ENCODE measurements at regions not wholly inside any gene's neighbourhood (a gene's known extent, or its start where the extent isn't known, plus 50 kb on each side); places are given as distances from the start of the nearest gene placed in this dataset.

- DNase-seq (ENCODE audit: low read depth), result no peak
These were observed 771.1 kb downstream of the NR2F1-AS1 start for GRCh38 chr5:92809855-92810465.

DNA sequence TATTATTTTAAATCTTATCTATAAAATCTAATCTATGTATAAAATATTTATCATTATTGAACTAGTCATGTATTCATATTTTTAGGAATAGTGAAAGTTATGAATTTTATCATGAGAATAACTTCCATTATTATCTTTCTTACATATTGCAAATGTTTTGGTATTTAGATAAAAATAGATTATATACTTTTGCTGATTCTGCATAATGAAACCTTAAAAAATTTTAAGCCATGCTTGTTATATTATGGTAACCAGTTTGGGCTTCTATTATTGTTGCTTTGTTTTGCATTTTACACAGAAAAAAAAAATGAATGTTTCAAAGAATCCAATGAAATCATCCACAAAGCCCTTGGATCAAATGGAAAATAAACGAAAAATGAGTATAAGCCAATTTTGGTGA lies 772.5 kb downstream of the NR2F1-AS1 start:
- no peak for DNase-seq (ENCODE audit: low read depth)

DNA sequence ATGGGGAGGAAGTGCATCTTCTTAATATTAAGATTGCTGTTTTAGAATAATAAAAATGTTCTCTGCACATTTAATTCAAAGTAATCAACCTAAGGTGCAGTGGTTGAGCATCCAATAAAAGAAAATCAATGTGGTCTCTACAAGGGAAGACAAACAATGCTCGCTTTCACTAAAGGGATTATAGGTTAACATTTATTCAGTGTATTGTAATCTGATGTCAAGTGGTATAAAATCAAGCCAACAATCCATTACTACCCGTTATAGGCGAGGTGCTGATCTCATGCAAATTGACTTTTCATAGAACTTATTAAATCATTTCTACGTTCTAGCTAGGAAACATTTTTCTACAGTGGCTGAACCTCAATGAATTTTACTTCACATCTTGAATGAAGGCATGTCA lies 773.9 kb downstream of the NR2F1-AS1 start:
- DNase-seq (ENCODE audit: low read depth), result no peak

DNA sequence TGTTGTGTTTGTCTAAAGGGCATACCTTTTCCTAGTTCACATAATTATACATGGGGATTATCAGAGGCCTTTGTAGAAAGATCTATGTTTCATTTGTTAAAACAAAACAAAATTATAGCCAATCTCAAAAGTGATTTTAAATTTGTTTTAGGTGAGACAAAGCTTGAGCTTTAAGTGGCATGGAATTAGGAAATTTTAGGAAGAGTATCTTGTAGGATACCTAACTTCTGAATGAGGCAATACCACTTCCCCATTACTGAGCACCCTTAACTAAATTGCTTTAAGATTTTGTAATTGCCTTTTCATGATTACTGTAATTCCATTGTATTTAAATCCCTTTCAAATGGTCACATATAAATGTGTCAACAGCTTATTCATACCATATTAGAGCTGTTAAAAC lies 775.6 kb downstream of the NR2F1-AS1 start:
- DNase-seq (ENCODE audit: low read depth), result no peak

DNA sequence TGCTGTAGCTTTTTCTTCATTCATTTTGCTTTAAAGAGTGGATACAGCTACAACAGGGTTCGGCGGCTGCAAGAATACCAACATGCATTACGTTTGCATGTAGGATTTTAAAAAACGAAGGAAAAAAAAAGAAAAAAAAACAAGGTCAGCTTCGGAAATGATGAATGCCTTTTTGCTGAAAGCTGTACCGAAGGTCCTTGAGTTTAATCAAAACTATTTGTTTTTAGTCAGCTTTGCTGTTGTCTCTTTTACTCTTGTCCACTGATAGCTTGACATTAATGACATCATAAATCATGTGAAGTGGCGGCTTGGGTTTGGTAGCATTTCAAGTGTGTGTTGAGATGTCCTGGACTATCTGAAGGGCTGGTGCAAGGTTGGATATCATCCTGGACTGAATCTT lies 779.1 kb downstream of the NR2F1-AS1 start:
- no peak for DNase-seq (ENCODE audit: low read depth)

DNA sequence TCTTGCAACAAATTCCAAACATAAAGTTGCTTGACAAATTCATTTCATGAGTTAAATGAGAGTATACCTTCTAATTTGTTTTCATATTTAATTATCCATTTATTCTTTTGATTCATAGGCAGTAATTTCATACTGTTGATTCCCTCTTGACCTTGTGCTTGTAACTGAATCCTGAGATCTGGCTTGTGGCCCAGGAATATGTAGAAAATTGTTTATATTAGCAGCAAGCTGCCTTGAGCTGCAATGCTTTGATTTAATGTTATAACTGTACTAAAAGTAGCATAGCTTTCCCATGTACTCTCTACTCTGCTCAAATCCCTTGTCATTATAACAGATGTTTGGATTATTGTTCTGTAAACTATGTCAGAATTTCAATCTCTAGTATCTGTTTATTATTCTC lies 780.7 kb downstream of the NR2F1-AS1 start:
- no peak for DNase-seq (ENCODE audit: low read depth)

GRCh38 chr5:92795633-92796032 lies 785.4 kb downstream of the NR2F1-AS1 start:
- DNase-seq (ENCODE audit: low read depth), result no peak

DNA sequence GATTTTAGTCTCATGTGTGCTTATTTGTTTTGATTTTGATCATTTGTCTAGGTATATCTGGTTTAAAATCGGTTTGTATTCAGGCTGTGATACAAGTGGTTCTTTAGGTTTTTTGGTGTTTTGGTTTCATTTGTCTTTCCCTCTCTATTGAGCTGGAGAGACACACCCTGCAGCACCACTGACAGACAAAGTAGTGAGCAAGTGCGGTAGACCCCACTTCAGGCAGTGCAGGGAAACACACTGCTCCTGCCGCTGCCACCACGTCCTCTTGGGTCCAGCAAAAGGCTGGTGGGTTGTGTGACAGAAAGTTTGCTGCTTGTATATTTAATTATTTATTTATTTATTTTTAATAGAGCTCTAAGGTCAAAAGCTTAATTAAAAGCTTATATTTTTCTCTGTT lies 801.0 kb downstream of the NR2F1-AS1 start:
- no peak for DNase-seq (ENCODE audit: low read depth)

DNA sequence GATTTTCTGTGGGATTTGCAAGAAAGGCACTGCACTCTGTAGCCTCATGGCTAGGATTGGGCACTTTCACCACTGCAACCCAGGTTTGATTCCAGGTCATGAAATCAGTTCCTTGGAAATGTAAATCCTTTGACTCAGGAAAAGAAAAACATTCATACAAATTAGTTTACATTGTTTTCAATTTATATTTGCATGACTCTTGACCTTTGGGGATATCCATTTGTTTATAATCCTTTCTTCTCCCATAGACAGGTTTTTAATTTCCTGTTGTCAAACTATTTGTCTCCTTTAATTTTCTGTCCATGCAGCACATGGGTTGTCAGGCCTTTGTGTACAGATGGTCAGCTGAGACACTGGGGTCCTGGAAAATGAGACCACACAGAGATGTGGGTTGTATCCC lies 801.5 kb downstream of the NR2F1-AS1 start:
- DNase-seq (ENCODE audit: low read depth), result no peak

DNA sequence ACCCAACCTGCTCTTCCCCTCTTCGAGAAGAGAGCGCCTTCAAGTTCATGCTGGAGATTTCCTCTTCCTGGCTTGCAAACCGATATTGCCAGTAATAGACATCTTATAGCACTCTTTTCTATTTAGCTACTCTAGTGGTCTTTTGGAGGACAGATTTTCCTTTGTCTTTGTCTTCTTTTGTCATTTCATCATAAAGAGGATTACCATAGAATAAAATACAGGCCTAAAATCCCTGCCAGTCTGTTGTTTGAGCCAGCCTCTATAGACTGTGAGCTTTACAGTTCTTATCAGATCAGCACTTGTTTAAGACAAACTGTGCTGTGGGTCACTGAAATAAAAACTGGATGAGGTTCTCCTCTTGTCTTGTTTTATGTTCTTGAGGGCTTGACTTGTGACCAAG lies 802.8 kb downstream of the NR2F1-AS1 start:
- DNase-seq (ENCODE audit: low read depth), result no peak

- no peak for DNase-seq (ENCODE audit: low read depth)
These were observed 803.6 kb downstream of the NR2F1-AS1 start for GRCh38 chr5:92777421-92777820.

DNA sequence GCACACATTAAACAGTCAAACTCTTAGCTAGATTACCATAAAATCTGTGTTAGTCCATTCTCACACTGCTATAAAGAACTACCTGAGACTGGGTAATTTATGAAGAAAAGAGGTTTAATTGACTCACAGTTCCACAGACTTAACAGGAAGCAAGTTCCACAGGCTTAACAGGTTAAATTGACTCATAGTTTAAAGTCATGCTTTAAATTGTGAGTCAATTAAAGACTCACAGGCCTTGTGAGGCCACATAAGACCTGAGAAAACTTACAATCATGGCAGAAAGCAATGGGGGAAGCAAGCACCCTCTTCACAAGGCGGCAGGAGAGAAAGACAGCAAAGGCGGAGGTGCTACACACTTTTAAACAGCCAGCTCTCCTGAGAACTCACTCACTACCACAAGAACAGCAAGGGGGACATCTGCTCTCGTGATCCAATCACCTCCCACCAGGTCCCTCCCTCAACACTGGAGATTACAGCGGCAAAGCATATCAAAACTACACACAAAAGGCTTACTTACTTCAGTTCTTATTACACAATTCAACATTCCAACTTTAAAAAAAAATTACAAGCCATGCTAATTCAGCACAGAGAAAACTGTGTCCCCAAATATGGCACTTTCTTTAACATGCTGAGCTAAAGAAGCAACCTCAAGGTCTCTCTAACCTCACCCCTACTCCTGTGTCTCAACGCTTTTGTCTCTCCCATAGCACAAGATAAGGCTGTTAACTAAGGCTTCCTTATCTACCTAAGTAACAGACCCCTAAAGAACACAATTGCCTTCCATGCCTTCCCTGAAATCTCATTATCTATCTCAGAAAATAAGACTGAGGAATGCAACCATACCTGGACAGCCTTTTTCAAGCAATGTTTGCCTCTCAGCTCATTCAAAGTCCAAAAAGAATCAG lies 805.1 kb downstream of the NR2F1-AS1 start:
- peak; percentile 64 for DNase-seq (ENCODE audit: low read depth)

GRCh38 chr5:92769978-92770377 lies 811.0 kb downstream of the NR2F1-AS1 start:
- DNase-seq (ENCODE audit: low read depth), result no peak

- no peak for DNase-seq (ENCODE audit: low read depth)
These were observed 819.4 kb downstream of the NR2F1-AS1 start for GRCh38 chr5:92761585-92761984.

DNA sequence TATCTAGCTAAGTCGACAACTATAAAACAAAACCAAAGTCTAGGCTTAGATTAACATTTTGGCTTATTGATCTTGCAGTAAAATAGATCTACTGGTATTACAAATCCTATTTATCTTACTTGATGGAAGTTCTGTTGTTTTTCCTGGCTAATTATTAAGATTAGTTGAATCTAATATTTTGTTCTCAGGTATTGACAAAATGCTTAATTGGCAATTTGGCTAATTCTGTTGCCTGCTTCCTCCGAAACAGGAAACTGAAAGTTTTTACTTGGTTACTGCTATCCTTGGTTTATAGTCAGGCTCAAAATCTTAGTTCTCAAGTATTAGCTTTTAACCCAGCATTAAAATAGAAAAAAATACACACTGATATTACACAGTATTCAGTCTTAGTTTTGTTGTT lies 820.5 kb downstream of the NR2F1-AS1 start:
- no peak for DNase-seq (ENCODE audit: low read depth)

- peak; percentile 62 for DNase-seq (ENCODE audit: low read depth)
These were observed 822.5 kb downstream of the NR2F1-AS1 start for GRCh38 chr5:92758552-92758951.

DNA sequence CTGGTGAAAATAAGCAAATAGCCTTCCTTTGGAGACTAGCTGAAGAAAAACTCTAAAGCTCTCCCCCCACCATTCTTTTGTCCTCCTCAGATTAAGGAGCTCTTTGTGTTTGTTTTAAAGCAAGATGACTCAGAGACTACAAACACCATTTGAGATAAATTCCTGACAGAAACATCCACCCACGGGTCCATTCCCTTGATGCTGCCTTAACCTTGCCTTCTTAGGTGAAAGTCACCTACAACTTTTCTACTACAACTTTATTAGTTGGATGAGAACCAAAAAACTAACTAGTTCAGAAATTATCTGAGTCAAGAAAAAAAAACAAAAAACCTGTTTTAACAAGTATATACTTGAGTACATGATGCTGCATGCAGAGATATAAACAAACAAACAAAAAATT lies 831.1 kb downstream of the NR2F1-AS1 start:
- peak; percentile 47 for DNase-seq (ENCODE audit: low read depth)

GRCh38 chr5:92748072-92748676 lies 832.8 kb downstream of the NR2F1-AS1 start:
- DNase-seq (ENCODE audit: low read depth), result no peak

- no peak for DNase-seq (ENCODE audit: low read depth)
These were observed 839.1 kb downstream of the NR2F1-AS1 start for GRCh38 chr5:92741906-92742305.

DNA sequence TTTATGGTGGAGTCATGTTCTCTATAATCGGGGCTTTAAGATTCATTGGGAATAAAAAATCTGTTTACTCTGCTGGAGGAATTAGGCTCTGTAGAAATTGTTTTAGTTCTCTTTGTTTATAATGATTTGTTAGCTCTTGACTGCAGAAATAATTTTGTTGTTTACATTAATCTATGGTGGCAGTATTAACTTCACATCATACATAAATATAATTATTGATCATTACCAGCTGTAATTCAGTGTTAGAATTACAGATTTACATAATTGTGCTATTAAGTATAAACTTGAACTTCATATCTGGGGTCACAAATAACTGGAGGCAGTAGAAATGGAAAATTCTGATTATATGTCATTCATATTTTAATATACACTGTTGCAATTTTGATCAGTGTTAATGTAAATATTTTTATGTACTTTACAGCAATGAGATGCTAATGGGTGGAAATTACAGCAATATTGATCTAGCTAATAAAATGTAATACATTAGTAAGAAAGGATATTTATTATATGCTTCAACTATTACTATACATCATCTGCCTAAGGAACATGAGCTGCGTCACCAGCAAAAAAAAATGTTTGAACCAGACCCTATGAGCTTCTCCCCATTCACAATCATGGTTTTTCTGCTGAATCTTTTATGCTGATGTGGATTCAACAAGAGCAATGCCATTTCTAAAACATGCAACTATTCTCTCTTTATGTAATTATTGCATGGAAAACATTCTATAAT lies 846.6 kb downstream of the NR2F1-AS1 start:
- DNase-seq (ENCODE audit: low read depth), result no peak

GRCh38 chr5:92730486-92730885 lies 850.5 kb downstream of the NR2F1-AS1 start:
- DNase-seq (ENCODE audit: low read depth), result no peak

DNA sequence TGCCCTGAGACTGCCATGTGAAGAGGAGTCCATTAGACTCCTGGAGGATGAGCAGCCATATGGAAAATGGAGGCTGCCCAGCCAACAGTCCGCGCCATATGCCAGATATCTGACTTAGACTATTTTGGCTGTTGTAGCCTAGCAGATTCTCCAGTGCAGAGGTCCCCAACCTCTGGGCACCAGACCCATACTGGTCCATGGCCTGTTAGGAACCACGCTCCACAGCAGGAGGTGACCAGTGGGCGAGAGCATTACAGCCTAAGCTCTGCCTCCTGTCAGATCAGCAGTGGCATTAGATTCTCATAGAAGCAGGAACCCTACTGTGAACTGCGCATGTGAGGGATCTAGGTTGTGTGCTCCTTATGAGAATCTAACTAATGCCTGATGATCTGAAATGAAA lies 851.9 kb downstream of the NR2F1-AS1 start:
- no peak for DNase-seq (ENCODE audit: low read depth)

Data from HT1080 (cell line).